ENCODE measurements at regions not wholly inside any gene's neighbourhood (a gene's known extent, or its start where the extent isn't known, plus 50 kb on each side); places are given as distances from the start of the nearest gene placed in this dataset.

DNA sequence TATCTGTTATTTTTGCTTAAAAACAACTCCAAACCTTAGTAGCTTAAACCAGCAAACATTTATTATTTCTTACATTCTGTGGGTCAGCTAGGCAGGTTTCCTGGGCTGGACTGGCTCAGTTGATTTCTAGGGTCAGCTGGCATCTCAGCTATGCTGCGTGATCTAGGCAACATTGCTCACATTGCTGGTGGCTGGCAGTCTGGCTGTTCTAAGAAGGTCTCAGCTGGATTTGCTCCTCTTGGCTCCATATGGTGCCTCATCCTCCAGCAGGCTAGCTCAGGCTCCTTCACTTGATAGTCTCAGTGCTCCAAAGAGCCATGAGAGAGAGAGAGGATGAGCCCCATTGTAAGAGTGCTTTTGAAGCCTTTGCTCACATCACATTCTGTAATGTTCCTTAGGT lies 470.6 kb upstream of the CDH5 start:
- no peaks in the 10 kb centered on the region for H3K79me2 ChIP-seq (ENCODE audit: control insufficient read depth, low read length)
- H3K4me2 ChIP-seq (ENCODE audit: low read length), result no peak overlapping the region
- H3K27ac ChIP-seq (ENCODE audit: low read depth, low read length), result no peak overlapping the region
- no peaks in the 10 kb centered on the region for H3K9me2 ChIP-seq (replicated peaks; ENCODE audit: control insufficient read depth, low read length)
- no peak for TF ChIP-seq EZH2phosphoT487 (IDR thresholded peaks at IDR 0.05; ENCODE audit: borderline replicate concordance, low read length)
- TF ChIP-seq, protein P1, sequence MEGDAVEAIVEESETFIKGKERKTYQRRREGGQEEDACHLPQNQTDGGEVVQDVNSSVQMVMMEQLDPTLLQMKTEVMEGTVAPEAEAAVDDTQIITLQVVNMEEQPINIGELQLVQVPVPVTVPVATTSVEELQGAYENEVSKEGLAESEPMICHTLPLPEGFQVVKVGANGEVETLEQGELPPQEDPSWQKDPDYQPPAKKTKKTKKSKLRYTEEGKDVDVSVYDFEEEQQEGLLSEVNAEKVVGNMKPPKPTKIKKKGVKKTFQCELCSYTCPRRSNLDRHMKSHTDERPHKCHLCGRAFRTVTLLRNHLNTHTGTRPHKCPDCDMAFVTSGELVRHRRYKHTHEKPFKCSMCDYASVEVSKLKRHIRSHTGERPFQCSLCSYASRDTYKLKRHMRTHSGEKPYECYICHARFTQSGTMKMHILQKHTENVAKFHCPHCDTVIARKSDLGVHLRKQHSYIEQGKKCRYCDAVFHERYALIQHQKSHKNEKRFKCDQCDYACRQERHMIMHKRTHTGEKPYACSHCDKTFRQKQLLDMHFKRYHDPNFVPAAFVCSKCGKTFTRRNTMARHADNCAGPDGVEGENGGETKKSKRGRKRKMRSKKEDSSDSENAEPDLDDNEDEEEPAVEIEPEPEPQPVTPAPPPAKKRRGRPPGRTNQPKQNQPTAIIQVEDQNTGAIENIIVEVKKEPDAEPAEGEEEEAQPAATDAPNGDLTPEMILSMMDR (IDR thresholded peaks at IDR 0.05; ENCODE audit: low read depth, low read length, poor library complexity, severe bottlenecking), result no peak
- no peaks in the 10 kb centered on the region for H3K27me3 ChIP-seq (ENCODE audit: control insufficient read depth, low read length)
- no peaks in the 10 kb centered on the region for H4K20me1 ChIP-seq (ENCODE audit: control insufficient read depth, insufficient read depth, low read depth, low read length)
- no peaks in the 10 kb centered on the region for H3F3A ChIP-seq (ENCODE audit: control insufficient read depth, insufficient read depth)
- H3K9me3 ChIP-seq (ENCODE audit: control insufficient read depth, insufficient read depth, low read length), result no peaks in the 10 kb centered on the region
- no peaks in the 10 kb centered on the region for H3K4me1 ChIP-seq (ENCODE audit: control insufficient read depth, low read length)
- H3K4me3 ChIP-seq (ENCODE audit: low read length), result no peak overlapping the region
- no peaks in the 10 kb centered on the region for H3K36me3 ChIP-seq (ENCODE audit: control insufficient read depth, low read length)

DNA sequence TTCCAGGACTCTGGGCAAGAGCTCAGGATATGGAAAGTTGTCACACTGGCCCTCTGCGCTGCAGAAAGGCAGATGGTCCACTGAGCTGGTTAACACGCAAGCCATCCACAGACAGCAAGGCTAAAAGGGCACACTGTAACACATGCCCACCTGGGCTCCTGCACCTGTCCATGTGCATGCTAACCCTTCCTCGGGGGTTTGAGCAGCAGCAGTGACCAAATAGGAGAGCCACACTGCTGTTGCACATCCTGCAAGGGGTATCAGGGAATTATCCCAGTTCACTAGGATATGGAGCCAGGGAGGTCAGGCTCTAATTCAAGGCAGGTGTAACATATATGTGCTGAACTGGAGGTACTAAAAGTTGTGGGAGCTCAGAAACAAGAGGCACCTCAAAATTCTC lies 471.0 kb upstream of the CDH5 start:
- Histone ChIP-seq H3K4me1 (ENCODE audit: control insufficient read depth, low read length) (no peaks in the 10 kb centered on the region), H3K4me3 (ENCODE audit: low read length) (no peak overlapping the region), H3K9me3 (ENCODE audit: control insufficient read depth, insufficient read depth, low read length) (no peaks in the 10 kb centered on the region), H3K27ac (ENCODE audit: low read depth, low read length) (no peak overlapping the region), H3K4me2 (ENCODE audit: low read length) (no peak overlapping the region), H3K36me3 (ENCODE audit: control insufficient read depth, low read length) (no peaks in the 10 kb centered on the region), H3F3A (ENCODE audit: control insufficient read depth, insufficient read depth) (no peaks in the 10 kb centered on the region), H3K27me3 (ENCODE audit: control insufficient read depth, low read length) (no peaks in the 10 kb centered on the region), H4K20me1 (ENCODE audit: control insufficient read depth, insufficient read depth, low read depth, low read length) (no peaks in the 10 kb centered on the region), H3K9me2 (replicated peaks; ENCODE audit: control insufficient read depth, low read length) (no peaks in the 10 kb centered on the region), H3K79me2 (ENCODE audit: control insufficient read depth, low read length) (no peaks in the 10 kb centered on the region)
- TF ChIP-seq, protein P1 (IDR thresholded peaks at IDR 0.05; ENCODE audit: low read depth, low read length, poor library complexity, severe bottlenecking), result no peak
- TF ChIP-seq EZH2phosphoT487 (IDR thresholded peaks at IDR 0.05; ENCODE audit: borderline replicate concordance, low read length), result no peak

DNA sequence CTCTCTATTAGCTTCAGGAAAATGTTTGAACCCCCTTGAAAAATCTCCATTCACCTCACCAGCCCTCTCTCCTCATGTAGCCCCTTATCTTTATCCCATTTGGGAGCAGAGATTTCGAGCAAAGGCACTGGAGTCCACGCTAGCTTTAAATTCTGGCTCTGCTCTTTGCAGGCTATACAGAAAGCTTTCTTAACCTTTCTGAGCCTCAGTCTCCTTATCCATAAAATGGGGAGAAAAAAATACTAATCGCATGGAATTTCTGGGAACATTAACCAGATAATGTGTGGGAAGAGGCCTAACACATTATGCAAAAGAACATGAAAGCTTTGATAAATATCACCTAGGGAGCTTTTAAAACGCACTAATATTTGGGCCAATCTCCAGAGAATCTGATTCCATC lies 476.3 kb upstream of the CDH5 start:
- Histone ChIP-seq H4K20me1 (ENCODE audit: control insufficient read depth, insufficient read depth, low read depth, low read length) (no peaks in the 10 kb centered on the region), H3K79me2 (ENCODE audit: control insufficient read depth, low read length) (no peaks in the 10 kb centered on the region), H3F3A (ENCODE audit: control insufficient read depth, insufficient read depth) (no peaks in the 10 kb centered on the region), H3K4me1 (ENCODE audit: control insufficient read depth, low read length) (no peaks in the 10 kb centered on the region), H3K27me3 (ENCODE audit: control insufficient read depth, low read length) (no peaks in the 10 kb centered on the region), H3K9me3 (ENCODE audit: control insufficient read depth, insufficient read depth, low read length) (no peaks in the 10 kb centered on the region), H3K36me3 (ENCODE audit: control insufficient read depth, low read length) (no peaks in the 10 kb centered on the region), H3K9me2 (replicated peaks; ENCODE audit: control insufficient read depth, low read length) (no peaks in the 10 kb centered on the region), H3K4me3 (ENCODE audit: low read length) (no peak overlapping the region), H3K4me2 (ENCODE audit: low read length) (no peak overlapping the region), H3K27ac (ENCODE audit: low read depth, low read length) (no peak overlapping the region)
- TF ChIP-seq EZH2phosphoT487 (IDR thresholded peaks at IDR 0.05; ENCODE audit: borderline replicate concordance, low read length), result no peak
- TF ChIP-seq, protein P1 (IDR thresholded peaks at IDR 0.05; ENCODE audit: low read depth, low read length, poor library complexity, severe bottlenecking), result no peak

GRCh38 chr16:65889533-65889966 lies 476.9 kb upstream of the CDH5 start:
- Histone ChIP-seq H4K20me1 (ENCODE audit: control insufficient read depth, insufficient read depth, low read depth, low read length) (no peaks in the 10 kb centered on the region), H3K27me3 (ENCODE audit: control insufficient read depth, low read length) (no peaks in the 10 kb centered on the region), H3K27ac (ENCODE audit: low read depth, low read length) (no peak overlapping the region), H3K9me2 (replicated peaks; ENCODE audit: control insufficient read depth, low read length) (no peaks in the 10 kb centered on the region), H3K4me2 (ENCODE audit: low read length) (no peak overlapping the region), H3K4me3 (ENCODE audit: low read length) (no peak overlapping the region), H3K79me2 (ENCODE audit: control insufficient read depth, low read length) (no peaks in the 10 kb centered on the region), H3K36me3 (ENCODE audit: control insufficient read depth, low read length) (no peaks in the 10 kb centered on the region), H3K4me1 (ENCODE audit: control insufficient read depth, low read length) (no peaks in the 10 kb centered on the region), H3F3A (ENCODE audit: control insufficient read depth, insufficient read depth) (no peaks in the 10 kb centered on the region), H3K9me3 (ENCODE audit: control insufficient read depth, insufficient read depth, low read length) (no peaks in the 10 kb centered on the region)
- TF ChIP-seq, protein P1 (IDR thresholded peaks at IDR 0.05; ENCODE audit: low read depth, low read length, poor library complexity, severe bottlenecking), result no peak

All from DOHH2 (cell line).